C4-2B (cell line): ENCODE measurements at regions not wholly inside any gene's neighbourhood (a gene's known extent, or its start where the extent isn't known, plus 50 kb on each side); places are given as distances from the start of the nearest gene placed in this dataset.

ENCODE experiments used
- CTCF ChIP-seq: fragments of 450-650 bp; conservative IDR thresholded peaks from 2 replicates; pipeline ENCODE4 v1.5.1; 2017; ENCODE audit warnings: mild to moderate bottlenecking
- ZFX ChIP-seq: fragments of 450-650 bp; IDR thresholded peaks from 2 replicates; pipeline ENCODE4 v1.6.1; 2017

DNA sequence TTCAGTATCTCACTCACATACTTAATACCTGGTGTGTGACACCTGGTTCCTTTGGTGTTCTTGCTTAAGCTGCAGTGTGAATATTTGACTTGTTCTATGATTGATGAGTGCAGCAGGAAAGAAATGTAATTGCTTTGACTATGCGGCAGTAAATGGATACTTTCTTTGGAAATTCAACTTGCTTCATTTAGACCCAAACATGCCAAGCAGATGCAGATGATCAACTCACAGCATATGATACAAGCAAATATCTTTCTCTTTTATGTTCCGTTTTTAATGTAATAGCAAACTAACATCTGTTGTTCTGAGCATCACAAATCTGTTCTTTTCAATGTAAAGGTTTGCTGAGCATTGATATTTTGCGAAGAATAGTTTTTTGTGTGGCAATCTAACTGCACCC is 549.5 kb downstream of the C4orf33 start:
- TF ChIP-seq CTCF = no peak
- TF ChIP-seq ZFX = no peak
